ENCODE measurements at regions not wholly inside any gene's neighbourhood (a gene's known extent, or its start where the extent isn't known, plus 50 kb on each side); places are given as distances from the start of the nearest gene placed in this dataset.

DNA sequence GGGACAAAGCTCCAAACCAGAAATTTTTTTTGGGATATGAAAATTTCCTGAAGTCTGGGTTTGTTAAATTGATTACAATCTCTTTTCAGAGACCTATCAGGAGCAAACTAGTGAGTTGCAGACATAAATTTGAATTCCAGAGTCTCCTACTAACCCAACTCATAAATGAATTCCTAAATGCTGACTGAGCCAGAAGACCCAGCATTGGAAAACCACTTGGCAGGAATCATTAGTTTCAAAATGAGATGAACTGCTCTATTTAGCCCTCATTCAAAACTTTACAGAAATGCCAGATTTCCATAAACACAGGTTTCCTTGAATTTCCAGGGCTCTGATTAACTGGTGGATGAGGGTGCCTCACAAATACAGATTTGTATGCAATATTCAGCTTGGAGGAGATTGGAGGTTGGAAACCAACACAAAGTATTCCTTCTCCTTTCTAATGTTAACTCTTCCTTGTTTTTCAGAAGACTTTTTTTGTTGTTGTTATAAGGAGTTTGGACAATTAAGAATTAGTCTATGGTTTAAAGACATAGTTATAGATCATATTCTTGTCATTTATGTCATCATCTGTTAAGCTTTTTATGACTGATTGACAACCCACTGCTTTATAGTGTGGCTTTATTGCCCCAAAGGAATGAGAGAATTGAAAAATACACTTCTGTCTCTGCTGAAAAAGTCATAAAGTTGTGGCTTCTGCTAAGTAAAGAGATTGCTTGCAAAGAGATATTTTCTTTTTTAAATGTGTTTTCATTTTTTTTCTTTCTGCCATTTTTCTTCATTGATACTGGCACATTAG lies 222.8 kb downstream of the HLX start:
- FAIRE-seq = no peak

DNA sequence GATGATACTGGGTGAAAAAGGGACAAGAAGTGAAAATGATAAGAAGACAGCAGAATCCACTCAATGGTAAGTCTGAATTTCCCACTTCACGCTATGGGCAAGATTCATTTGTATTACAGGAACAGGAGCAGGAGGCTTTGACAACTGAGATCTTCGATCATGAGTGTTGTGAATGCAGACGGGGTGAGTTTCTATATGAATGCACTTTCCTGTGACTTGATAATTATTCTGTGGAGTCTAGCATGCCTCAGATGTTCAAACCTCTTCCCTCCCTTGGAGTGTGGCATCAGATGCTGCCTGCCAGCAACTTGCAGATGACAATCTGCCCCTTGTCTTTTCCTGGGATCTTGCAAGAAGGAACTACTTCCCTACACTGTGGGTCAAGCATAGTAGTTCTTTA lies 225.4 kb downstream of the HLX start:
- TF ChIP-seq POLR2A (IDR thresholded peaks at IDR 0.05; ENCODE audit: low read depth, low read length) (no peak), TAF1 (IDR thresholded peaks at IDR 0.05; ENCODE audit: borderline replicate concordance, low read depth, low read length) (no peak), POLR2AphosphoS5 (IDR thresholded peaks at IDR 0.05; ENCODE audit: low read depth, low read length) (no peak)
- FAIRE-seq (no peak), DNase-seq (ENCODE audit: insufficient read length) (no peak)

More for the DNA sequence above, 222.8 kb downstream of the HLX start:
- TF ChIP-seq POLR2AphosphoS5 (IDR thresholded peaks at IDR 0.05; ENCODE audit: low read depth, low read length) = no peak
- TF ChIP-seq POLR2A (IDR thresholded peaks at IDR 0.05; ENCODE audit: low read depth, low read length) = no peak
- TF ChIP-seq TAF1 (IDR thresholded peaks at IDR 0.05; ENCODE audit: borderline replicate concordance, low read depth, low read length) = no peak
- DNase-seq (ENCODE audit: insufficient read length) = no peak

GRCh38 chr1:221105578-221105977 lies 226.3 kb downstream of the HLX start:
- no peak for FAIRE-seq
- no peak for DNase-seq (ENCODE audit: insufficient read length)

GRCh38 chr1:221106616-221107015 lies 227.4 kb downstream of the HLX start:
- DNase-seq (ENCODE audit: insufficient read length) (no peak), FAIRE-seq (no peak)
- TF ChIP-seq POLR2A (IDR thresholded peaks at IDR 0.05; ENCODE audit: low read depth, low read length) (no peak), POLR2AphosphoS5 (IDR thresholded peaks at IDR 0.05; ENCODE audit: low read depth, low read length) (no peak), TAF1 (IDR thresholded peaks at IDR 0.05; ENCODE audit: borderline replicate concordance, low read depth, low read length) (no peak)

More at GRCh38 chr1:221105578-221105977, 226.3 kb downstream of the HLX start:
- TF ChIP-seq POLR2A (IDR thresholded peaks at IDR 0.05; ENCODE audit: low read depth, low read length) (no peak), POLR2AphosphoS5 (IDR thresholded peaks at IDR 0.05; ENCODE audit: low read depth, low read length) (no peak), TAF1 (IDR thresholded peaks at IDR 0.05; ENCODE audit: borderline replicate concordance, low read depth, low read length) (no peak)

DNA sequence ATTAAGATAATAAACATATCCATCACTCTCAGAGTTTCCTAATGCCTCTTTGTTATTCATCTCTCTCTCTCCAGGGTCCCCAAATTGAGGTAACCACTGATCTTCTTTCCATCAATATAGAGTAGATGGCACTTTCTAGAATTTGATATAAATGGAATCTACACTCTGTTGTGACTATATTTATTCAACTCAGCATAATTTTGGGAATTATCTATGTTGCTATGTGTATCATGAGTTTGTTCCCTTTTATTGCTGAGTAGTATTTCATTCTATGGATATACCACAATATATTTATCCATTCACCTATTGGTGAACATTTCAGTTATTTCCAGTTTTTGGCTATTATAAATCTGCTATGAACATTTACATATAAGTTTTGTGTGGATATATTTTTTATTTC lies 230.7 kb downstream of the HLX start:
- no peak for TF ChIP-seq POLR2AphosphoS5 (IDR thresholded peaks at IDR 0.05; ENCODE audit: low read depth, low read length)
- no peak for TF ChIP-seq POLR2A (IDR thresholded peaks at IDR 0.05; ENCODE audit: low read depth, low read length)
- no peak for TF ChIP-seq TAF1 (IDR thresholded peaks at IDR 0.05; ENCODE audit: borderline replicate concordance, low read depth, low read length)
- DNase-seq (ENCODE audit: insufficient read length) (no peak), FAIRE-seq (no peak)

- DNase-seq (ENCODE audit: insufficient read length) (no peak), FAIRE-seq (no peak)
- no peak for TF ChIP-seq POLR2AphosphoS5 (IDR thresholded peaks at IDR 0.05; ENCODE audit: low read depth, low read length)
Observed at GRCh38 chr1:221117133-221117532, 237.9 kb downstream of the HLX start.

DNA sequence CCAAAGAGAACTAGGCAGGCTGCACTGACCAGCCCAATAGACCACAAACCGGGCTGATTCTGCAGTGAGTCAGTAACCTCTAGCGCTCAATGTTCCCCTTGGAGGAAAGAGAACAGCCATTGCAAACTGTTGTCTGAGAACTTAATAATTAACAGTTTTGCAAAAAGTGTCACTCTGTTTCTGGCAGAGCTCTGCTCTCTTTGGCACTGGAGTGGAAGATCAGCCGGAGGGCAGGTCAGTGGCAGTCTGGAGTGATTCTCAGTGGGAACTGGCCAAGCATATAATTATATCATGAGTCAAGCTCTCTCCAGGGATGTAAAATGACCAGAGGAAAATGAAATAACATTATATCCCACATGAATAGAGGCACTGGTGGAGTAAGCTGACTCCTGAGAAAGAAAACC lies 238.3 kb downstream of the HLX start:
- TF ChIP-seq TAF1 (IDR thresholded peaks at IDR 0.05; ENCODE audit: borderline replicate concordance, low read depth, low read length) (no peak), POLR2AphosphoS5 (IDR thresholded peaks at IDR 0.05; ENCODE audit: low read depth, low read length) (no peak), POLR2A (IDR thresholded peaks at IDR 0.05; ENCODE audit: low read depth, low read length) (no peak)
- FAIRE-seq = no peak
- DNase-seq (ENCODE audit: insufficient read length) = no peak

- DNase-seq (ENCODE audit: insufficient read length) (no peak), FAIRE-seq (no peak)
- TF ChIP-seq POLR2AphosphoS5 (IDR thresholded peaks at IDR 0.05; ENCODE audit: low read depth, low read length) = no peak
- TF ChIP-seq POLR2A (IDR thresholded peaks at IDR 0.05; ENCODE audit: low read depth, low read length) = no peak
- no peak for TF ChIP-seq TAF1 (IDR thresholded peaks at IDR 0.05; ENCODE audit: borderline replicate concordance, low read depth, low read length)
Observed at GRCh38 chr1:221118176-221118937, 239.1 kb downstream of the HLX start.

GRCh38 chr1:221118938-221119320 lies 239.7 kb downstream of the HLX start:
- FAIRE-seq (no peak), DNase-seq (ENCODE audit: insufficient read length) (no peak)
- TF ChIP-seq POLR2A (IDR thresholded peaks at IDR 0.05; ENCODE audit: low read depth, low read length) = no peak
- TF ChIP-seq TAF1 (IDR thresholded peaks at IDR 0.05; ENCODE audit: borderline replicate concordance, low read depth, low read length) = no peak
- no peak for TF ChIP-seq POLR2AphosphoS5 (IDR thresholded peaks at IDR 0.05; ENCODE audit: low read depth, low read length)

DNA sequence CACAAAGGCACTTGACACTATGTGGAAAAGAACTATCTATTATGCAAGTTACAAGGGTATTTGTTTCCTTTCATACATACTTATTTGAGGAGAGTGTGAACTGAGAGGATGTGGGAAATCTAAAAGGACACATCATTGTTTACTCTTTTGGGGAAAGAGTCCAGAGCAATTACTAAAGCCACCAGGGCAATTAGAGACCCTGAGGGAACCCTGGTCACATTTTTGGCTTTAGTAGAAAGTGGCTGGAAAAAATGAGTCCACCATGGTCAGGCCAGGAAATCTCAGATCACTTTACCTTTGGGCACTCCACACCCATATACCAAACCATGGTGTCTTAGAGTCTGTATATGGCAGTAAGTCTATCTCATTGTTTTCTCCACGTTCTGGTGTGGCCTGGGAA lies 243.3 kb downstream of the HLX start:
- no peak for FAIRE-seq
- TF ChIP-seq POLR2AphosphoS5 (IDR thresholded peaks at IDR 0.05; ENCODE audit: low read depth, low read length) = no peak
- no peak for TF ChIP-seq POLR2A (IDR thresholded peaks at IDR 0.05; ENCODE audit: low read depth, low read length)
- TF ChIP-seq TAF1 (IDR thresholded peaks at IDR 0.05; ENCODE audit: borderline replicate concordance, low read depth, low read length) = no peak
- DNase-seq (ENCODE audit: insufficient read length) = no peak

GRCh38 chr1:221125976-221126375 lies 246.7 kb downstream of the HLX start:
- no peak for TF ChIP-seq POLR2A (IDR thresholded peaks at IDR 0.05; ENCODE audit: low read depth, low read length)
- no peak for TF ChIP-seq POLR2AphosphoS5 (IDR thresholded peaks at IDR 0.05; ENCODE audit: low read depth, low read length)
- no peak for TF ChIP-seq TAF1 (IDR thresholded peaks at IDR 0.05; ENCODE audit: borderline replicate concordance, low read depth, low read length)
- FAIRE-seq (no peak), DNase-seq (ENCODE audit: insufficient read length) (no peak)

DNA sequence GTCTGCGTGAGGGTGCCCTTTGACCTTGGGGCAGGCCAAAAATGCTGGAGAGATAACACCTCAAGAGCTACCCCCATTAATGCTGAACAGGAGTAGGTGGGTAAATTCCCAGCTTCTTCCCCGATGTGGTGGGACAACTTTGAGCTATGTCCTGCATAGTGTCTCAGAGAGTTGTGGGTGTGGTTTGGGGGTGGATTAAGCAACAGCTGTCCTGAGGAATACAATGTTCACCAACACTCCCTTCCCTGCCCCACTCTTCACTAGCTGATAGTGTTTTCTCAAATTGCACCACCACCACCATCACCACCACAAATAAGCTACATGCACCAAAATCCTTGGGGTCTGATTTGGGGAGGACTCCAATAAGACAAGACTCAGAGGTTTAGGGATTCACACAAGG lies 258.4 kb downstream of the HLX start:
- DNase-seq (ENCODE audit: insufficient read length) = no peak
- no peak for FAIRE-seq

More for the DNA sequence above, 258.4 kb downstream of the HLX start:
- TF ChIP-seq POLR2AphosphoS5 (IDR thresholded peaks at IDR 0.05; ENCODE audit: low read depth, low read length) (no peak), POLR2A (IDR thresholded peaks at IDR 0.05; ENCODE audit: low read depth, low read length) (no peak), TAF1 (IDR thresholded peaks at IDR 0.05; ENCODE audit: borderline replicate concordance, low read depth, low read length) (no peak)
